BE2C (cell line): ENCODE measurements at regions not wholly inside any gene's neighbourhood (a gene's known extent, or its start where the extent isn't known, plus 50 kb on each side); places are given as distances from the start of the nearest gene placed in this dataset.

Experiments
- DNase-seq: peaks from one replicate; pipeline ENCODE4 v3.0.0-alpha.2; 2020
- H3K27me3 ChIP-seq: fragments of 250-450 bp; sonication (Bioruptor Pico); 2 replicates; pipeline ENCODE4 v1.5.1; 2020; ENCODE audit warnings: mild to moderate bottlenecking
- H3K36me3 ChIP-seq: fragments of 250-450 bp; sonication (Bioruptor Pico); 2 replicates; pipeline ENCODE4 v1.5.1; 2020; ENCODE audit warnings: mild to moderate bottlenecking
- H3K4me1 ChIP-seq: fragments of 250-450 bp; sonication (Bioruptor Pico); 2 replicates; pipeline ENCODE4 v1.5.1; 2020
- H3K4me3 ChIP-seq: 2 replicates; pipeline ENCODE4 v1.5.1; 2011; ENCODE audit warnings: low read depth, low read length
- H3K9me3 ChIP-seq: fragments of 250-450 bp; sonication (Bioruptor Pico); 2 replicates; pipeline ENCODE4 v1.5.1; 2020
- TF ChIP-seq, protein P1 (sequence below): IDR thresholded peaks from 2 replicates; pipeline ENCODE4 v1.5.1; 2012; ENCODE audit warnings: mild to moderate bottlenecking, low read depth, low read length

GRCh38 chrX:42027367-42028000 lies 104.1 kb upstream of the CASK start:
- no peak for DNase-seq
- Histone ChIP-seq H3K36me3 (no peaks in the 10 kb centered on the region), H3K4me3 (no peak overlapping the region), H3K4me1 (no peaks in the 10 kb centered on the region), H3K27me3 (no peaks in the 10 kb centered on the region), H3K9me3 (no peaks in the 10 kb centered on the region)
- TF ChIP-seq, protein P1, sequence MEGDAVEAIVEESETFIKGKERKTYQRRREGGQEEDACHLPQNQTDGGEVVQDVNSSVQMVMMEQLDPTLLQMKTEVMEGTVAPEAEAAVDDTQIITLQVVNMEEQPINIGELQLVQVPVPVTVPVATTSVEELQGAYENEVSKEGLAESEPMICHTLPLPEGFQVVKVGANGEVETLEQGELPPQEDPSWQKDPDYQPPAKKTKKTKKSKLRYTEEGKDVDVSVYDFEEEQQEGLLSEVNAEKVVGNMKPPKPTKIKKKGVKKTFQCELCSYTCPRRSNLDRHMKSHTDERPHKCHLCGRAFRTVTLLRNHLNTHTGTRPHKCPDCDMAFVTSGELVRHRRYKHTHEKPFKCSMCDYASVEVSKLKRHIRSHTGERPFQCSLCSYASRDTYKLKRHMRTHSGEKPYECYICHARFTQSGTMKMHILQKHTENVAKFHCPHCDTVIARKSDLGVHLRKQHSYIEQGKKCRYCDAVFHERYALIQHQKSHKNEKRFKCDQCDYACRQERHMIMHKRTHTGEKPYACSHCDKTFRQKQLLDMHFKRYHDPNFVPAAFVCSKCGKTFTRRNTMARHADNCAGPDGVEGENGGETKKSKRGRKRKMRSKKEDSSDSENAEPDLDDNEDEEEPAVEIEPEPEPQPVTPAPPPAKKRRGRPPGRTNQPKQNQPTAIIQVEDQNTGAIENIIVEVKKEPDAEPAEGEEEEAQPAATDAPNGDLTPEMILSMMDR: no peak

- no peaks in the 10 kb centered on the region for H3K36me3 ChIP-seq
- TF ChIP-seq, protein P1: no peak
- no peak overlapping the region for H3K4me3 ChIP-seq
- no peaks in the 10 kb centered on the region for H3K4me1 ChIP-seq
- DNase-seq: no peak
- no peaks in the 10 kb centered on the region for H3K9me3 ChIP-seq
- H3K27me3 ChIP-seq: no peaks in the 10 kb centered on the region
Observed at GRCh38 chrX:42025861-42026260, 102.5 kb upstream of the CASK start.

- no peak for DNase-seq
- TF ChIP-seq, protein P1: no peak
- no peak overlapping the region for H3K4me3 ChIP-seq
- no peaks in the 10 kb centered on the region for H3K36me3 ChIP-seq
- H3K4me1 ChIP-seq: no peaks in the 10 kb centered on the region
- no peaks in the 10 kb centered on the region for H3K27me3 ChIP-seq
- no peaks in the 10 kb centered on the region for H3K9me3 ChIP-seq
Observed at GRCh38 chrX:42023122-42023521, 99.8 kb upstream of the CASK start.

GRCh38 chrX:42022158-42022557 lies 98.8 kb upstream of the CASK start:
- H3K9me3 ChIP-seq: no peaks in the 10 kb centered on the region
- no peak for DNase-seq
- no peaks in the 10 kb centered on the region for H3K27me3 ChIP-seq
- no peak overlapping the region for H3K4me3 ChIP-seq
- TF ChIP-seq, protein P1: no peak
- no peaks in the 10 kb centered on the region for H3K36me3 ChIP-seq
- no peaks in the 10 kb centered on the region for H3K4me1 ChIP-seq

DNA sequence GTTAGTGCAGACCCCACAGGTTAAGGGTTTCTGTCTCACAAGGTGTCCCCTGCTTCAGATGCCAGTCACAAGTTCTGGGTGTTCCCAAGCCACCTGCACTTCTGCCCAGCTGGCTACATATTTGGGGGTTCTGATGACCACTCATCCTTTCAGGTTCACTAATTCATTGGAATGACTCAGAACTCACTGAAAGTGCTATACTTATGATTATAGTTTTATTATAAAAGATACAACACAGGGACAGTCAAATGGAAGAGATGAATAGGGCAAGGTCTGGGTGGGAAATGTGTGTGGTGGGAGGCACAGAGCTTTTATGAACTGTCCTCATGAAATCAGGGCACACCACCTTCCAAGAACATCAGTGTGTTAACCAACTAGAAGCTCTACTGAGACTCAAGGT lies 97.7 kb upstream of the CASK start:
- H3K36me3 ChIP-seq: no peaks in the 10 kb centered on the region
- H3K4me3 ChIP-seq: no peak overlapping the region
- DNase-seq: no peak
- H3K9me3 ChIP-seq: no peaks in the 10 kb centered on the region
- H3K27me3 ChIP-seq: no peaks in the 10 kb centered on the region
- no peaks in the 10 kb centered on the region for H3K4me1 ChIP-seq
- TF ChIP-seq, protein P1: no peak

DNA sequence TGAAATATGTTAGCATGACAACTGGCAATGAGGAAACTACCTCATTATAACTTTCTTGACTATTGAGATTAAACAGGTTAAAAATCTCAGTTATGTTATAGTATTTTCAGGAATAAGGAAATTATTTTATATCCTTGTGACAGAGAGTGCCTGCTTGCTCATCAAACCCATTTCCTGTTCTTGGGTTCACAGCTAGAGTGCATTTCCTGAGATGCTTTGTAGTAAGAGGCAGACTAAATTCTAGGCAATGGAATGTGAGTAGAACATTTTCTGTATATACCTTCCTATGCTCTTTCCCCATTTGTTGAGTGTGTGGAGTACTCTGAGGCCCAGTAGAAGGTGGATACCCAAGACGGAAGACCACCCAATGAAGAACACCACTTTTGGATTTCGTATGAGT lies 96.9 kb upstream of the CASK start:
- no peaks in the 10 kb centered on the region for H3K27me3 ChIP-seq
- H3K4me3 ChIP-seq: no peak overlapping the region
- H3K4me1 ChIP-seq: no peaks in the 10 kb centered on the region
- H3K36me3 ChIP-seq: no peaks in the 10 kb centered on the region
- DNase-seq: no peak
- no peaks in the 10 kb centered on the region for H3K9me3 ChIP-seq
- TF ChIP-seq, protein P1: no peak
